HepG2 (cell line): ENCODE measurements at regions not wholly inside any gene's neighbourhood (a gene's known extent, or its start where the extent isn't known, plus 50 kb on each side); places are given as distances from the start of the nearest gene placed in this dataset.

Experiments used
- PCBP2 ChIP-seq: fragments of 200-400 bp; formaldehyde crosslinking; optimal IDR thresholded peaks from 2 replicates; pipeline ENCODE3; 2018; ENCODE audit warnings: low read length, low read depth; ENCODE audit not compliant: poor library complexity, severe bottlenecking
- RERE ChIP-seq: IDR thresholded peaks from 2 replicates; pipeline ENCODE4 v1.6.1; 2016; ENCODE audit warnings: low read depth, missing genetic modification reagents, missing compliant biosample characterization
- ZFP90 ChIP-seq: sonication (generic); formaldehyde crosslinking; IDR thresholded peaks from 2 replicates; pipeline ENCODE4 v1.8.0; 2022; ENCODE audit warnings: missing genetic modification reagents, mild to moderate bottlenecking, inconsistent platforms, borderline replicate concordance

- TF ChIP-seq ZFP90 (CRISPR knock-in tag), result no peak
- no peak for TF ChIP-seq PCBP2
- TF ChIP-seq RERE, result no peak
Measured at GRCh38 chrX:57232658-57233360, 53.7 kb upstream of the FAAH2 start (continued).
